ENCODE measurements at regions not wholly inside any gene's neighbourhood (a gene's known extent, or its start where the extent isn't known, plus 50 kb on each side); places are given as distances from the start of the nearest gene placed in this dataset.

DNA sequence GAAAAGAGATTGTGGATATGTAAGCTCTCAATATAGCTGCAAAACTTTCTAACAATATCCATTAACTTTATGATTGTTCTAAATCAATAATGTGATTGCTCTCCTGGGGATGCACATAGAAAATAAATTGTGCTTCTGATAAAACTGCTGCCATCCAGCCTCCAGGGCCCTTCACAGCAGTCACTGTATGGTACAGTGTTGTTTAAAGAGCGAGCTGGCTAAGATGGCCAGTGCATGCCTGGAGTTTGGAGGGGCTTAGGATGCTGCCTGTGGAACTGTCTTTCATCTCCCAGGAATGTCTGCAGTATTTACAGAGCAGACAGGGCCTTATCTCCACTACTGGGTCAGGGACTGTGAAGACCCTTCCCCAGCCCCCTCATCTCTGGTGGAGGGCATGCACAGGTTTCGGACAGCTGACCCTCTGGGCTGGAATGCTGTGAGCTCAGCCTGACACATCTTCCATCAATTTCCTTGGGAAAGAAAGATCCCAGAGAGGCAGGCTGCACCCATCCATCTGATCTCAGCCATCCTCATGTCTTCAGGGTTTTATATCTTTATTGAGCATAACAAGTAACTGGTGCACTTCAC is 137.0 kb downstream of the PLPP3 start:
- no peak for DNase-seq (ENCODE audit: low spot score)

GRCh38 chr1:56441601-56442000 is 137.8 kb downstream of the PLPP3 start:
- no peak for DNase-seq (ENCODE audit: low spot score)

GRCh38 chr1:56439610-56440264 is 139.6 kb downstream of the PLPP3 start:
- no peak for DNase-seq (ENCODE audit: low spot score)

GRCh38 chr1:56438901-56439551 is 140.3 kb downstream of the PLPP3 start:
- no peak for DNase-seq (ENCODE audit: low spot score)

DNA sequence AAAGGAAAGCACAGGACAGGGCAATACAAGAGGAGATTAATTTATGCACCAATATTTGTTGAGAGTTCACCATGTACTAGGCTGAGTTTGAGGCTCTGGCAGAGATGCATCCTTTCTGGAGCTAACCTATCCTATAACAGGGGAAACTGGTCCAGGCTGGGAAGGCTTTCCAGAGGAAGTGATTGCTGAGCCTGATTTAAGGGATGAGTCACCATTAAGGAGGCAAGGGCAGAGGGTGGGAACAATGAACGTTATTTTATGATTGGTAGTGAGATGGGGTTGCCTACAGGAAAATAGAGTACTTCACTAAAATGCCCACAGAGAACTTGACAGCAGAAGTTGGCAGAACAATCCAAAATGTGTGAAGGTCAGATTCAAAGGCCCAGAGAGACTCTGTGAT is 141.4 kb downstream of the PLPP3 start:
- DNase-seq (ENCODE audit: low spot score): no peak

- no peak for DNase-seq (ENCODE audit: low spot score)
Measured at GRCh38 chr1:56436912-56437417, 142.4 kb downstream of the PLPP3 start.

DNA sequence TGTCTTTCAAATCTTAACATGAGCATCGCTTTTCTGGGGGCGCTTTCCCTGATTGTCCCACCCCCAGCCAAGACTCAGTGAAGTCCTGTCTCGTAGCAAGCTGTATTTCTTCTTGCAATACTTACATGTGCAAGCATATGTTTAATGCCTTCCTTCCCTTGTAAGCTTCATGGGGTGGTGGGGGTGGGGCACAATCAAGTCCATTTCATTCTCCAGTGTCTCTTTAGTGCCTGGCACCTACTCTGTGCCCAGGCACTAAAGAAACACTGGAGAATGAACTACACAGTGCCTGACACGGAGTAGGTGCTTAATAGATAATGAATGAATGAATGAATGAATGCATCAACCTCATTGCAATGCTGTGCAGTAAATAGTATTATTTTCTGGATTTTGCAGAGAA is 143.1 kb downstream of the PLPP3 start:
- DNase-seq (ENCODE audit: low spot score): no peak

GRCh38 chr1:56435434-56436262 is 143.7 kb downstream of the PLPP3 start:
- DNase-seq (ENCODE audit: low spot score): no peak

DNA sequence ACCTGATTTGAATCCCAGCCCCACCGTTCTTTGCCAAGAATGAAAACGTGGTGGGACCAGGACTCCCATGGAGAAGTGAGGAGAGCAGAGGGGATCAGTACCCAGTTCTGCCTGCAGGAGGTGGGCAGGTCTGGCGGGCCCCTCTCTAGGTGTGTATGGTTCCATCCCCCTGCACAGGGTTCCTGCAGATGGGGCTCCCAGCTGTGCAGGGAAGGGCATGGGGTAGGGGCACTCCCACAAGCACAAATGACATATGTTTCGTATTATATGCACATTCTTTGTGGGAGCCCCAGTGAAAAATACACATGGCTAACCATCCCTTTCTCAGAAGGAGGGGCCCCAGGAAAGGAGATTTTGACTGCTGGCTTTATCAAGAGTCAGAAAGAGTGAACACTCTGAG is 144.6 kb downstream of the PLPP3 start:
- DNase-seq (ENCODE audit: low spot score): no peak

DNA sequence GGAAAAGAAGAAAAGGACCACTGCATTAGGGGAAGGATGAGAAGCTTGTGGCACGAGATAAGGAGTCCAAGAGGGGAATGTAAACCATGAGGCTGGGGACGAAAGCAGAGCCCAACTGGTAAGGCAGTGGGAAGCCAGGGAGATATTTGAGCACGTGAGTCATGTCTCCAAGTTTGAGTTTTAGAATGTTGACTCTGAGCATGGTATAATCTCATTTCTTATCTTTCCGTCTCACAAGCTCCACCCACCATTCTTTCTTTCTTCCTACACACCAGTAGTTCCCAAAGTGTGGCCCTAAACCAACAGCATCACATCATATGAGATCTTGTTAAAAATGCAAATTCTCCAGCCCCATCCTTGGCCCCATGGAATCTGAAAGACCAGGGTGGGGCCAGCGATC is 145.3 kb downstream of the PLPP3 start:
- no peak for DNase-seq (ENCODE audit: low spot score)

DNA sequence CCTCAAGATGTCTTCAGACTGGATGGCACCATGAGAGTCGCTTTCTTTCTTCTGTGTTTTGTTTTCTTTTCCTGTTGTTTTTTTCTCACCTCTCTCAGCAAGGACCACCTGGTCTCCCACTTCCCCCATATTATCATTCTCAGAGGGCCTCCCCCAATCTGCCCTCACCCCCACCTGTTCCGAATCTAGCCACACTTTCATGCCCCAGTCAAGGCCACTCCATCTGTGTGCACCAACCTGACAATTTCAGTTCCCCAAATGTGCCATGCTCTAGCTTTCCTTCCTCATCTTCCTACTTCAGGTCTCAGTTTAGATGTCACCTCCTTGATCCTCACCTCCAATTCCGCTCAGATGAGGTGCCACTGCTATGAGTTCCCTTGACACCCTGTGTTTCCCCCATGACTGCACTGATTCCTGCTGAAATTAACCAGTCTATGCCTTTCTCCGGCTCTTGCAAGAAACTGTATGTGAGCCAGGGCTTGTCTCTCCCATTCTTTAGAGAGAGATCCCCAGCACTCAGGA is 146.2 kb downstream of the PLPP3 start:
- DNase-seq (ENCODE audit: low spot score): no peak

- no peak for DNase-seq (ENCODE audit: low spot score)
Measured at GRCh38 chr1:56432166-56432971, 147.0 kb downstream of the PLPP3 start.

DNA sequence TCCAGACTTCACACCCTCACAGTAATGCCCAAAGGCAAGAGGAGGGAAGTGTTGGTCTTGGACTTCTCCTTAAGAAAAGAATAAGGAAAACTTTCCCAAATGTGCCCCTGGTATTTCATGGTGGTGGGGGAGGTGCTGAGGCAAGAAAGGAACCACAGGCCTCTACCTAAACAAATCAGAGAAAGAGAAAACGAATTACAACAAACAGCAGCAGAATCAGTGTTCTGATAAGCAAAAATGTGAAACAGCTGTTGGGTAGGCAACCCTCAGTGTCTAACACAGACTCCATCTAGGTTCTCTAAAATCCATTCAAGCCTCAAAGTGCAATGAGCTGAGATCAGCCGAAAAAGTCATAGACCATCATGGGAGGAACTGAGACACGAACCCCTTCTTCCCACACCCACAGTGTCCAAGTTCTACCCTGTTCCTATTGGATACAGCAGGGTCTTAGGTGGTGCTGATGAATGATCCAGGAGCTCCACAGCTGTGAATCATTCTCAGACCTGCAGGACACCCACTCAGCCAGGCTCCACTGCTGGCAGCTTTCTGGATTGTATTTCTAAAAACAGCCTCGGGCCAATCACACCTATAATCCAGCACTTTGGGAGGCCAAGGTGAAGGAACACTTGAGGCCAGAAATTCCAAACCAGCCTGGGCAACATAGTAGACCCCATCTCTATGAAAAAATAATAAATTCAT is 149.1 kb downstream of the PLPP3 start:
- DNase-seq (ENCODE audit: low spot score): no peak

GRCh38 chr1:56429288-56429687 is 150.1 kb downstream of the PLPP3 start:
- DNase-seq (ENCODE audit: low spot score): no peak

- no peak for DNase-seq (ENCODE audit: low spot score)
Measured at GRCh38 chr1:56426587-56427381, 152.6 kb downstream of the PLPP3 start.

DNA sequence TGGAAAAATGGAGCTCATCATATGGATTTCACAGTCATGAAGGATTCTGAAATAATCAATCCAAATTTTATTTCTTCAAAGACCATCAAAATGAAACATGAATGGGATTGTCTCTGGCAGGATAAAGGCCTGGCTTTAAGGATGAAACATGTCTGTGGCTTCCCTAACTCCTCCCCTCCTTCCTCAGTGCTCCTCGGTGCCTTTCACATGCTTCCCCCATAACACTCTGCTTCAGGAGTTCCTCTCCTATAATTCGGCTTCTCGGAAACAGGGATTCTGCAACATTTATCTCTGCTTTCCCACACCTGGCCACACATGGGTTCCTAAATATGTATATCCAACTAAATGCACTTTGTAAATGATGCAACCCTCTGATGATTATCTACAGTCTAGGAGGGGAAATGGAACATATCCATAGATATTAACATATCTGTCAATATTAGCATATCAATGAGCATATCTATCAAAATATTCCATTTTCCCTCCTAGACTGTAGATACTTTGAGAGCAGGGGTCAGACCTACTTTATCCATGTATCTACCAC is 153.8 kb downstream of the PLPP3 start:
- no peak for DNase-seq (ENCODE audit: low spot score)

- DNase-seq (ENCODE audit: low spot score): no peak
Measured at GRCh38 chr1:56424744-56425493, 154.4 kb downstream of the PLPP3 start.

GRCh38 chr1:56423716-56424115 is 155.6 kb downstream of the PLPP3 start:
- no peak for DNase-seq (ENCODE audit: low spot score)

- no peak for DNase-seq (ENCODE audit: low spot score)
Measured at GRCh38 chr1:56418151-56418631, 161.2 kb downstream of the PLPP3 start.

Data from AG08396 (cell line).